Loucy (cell line): ENCODE measurements at regions not wholly inside any gene's neighbourhood (a gene's known extent, or its start where the extent isn't known, plus 50 kb on each side); places are given as distances from the start of the nearest gene placed in this dataset.

ENCODE experiments used
- EZH2phosphoT487 ChIP-seq: fragments of 200-600 bp; IDR thresholded peaks from 2 replicates; pipeline ENCODE4 v1.6.1; 2018; ENCODE audit warnings: antibody characterized with exemption, mild to moderate bottlenecking, moderate library complexity, borderline replicate concordance
- TF ChIP-seq, protein P1 (sequence below): fragments of 200-600 bp; sonication (generic); conservative IDR thresholded peaks from 2 replicates; pipeline ENCODE4 v1.5.1; 2014; ENCODE audit warnings: mild to moderate bottlenecking, antibody characterized with exemption, low read length

DNA sequence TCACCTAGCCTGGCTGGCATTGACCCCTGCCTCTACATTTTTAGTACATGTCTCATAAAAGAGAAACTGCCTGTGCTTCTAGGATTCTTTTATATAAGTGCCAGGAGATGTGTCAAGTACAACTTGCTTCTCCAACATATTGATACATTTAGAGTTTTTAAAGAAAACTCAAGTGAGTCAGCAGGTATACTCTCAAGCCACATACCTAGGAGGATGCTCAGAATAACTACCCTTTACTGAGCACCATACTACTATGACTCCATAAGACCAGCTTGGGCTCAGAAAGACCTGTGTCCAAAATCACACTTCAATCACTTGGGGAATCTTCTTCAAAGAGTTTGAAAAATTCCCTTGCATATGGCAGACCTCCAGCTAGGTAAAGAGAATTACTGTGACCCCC is 389.8 kb upstream of the SLC24A2 start:
- TF ChIP-seq, protein P1, sequence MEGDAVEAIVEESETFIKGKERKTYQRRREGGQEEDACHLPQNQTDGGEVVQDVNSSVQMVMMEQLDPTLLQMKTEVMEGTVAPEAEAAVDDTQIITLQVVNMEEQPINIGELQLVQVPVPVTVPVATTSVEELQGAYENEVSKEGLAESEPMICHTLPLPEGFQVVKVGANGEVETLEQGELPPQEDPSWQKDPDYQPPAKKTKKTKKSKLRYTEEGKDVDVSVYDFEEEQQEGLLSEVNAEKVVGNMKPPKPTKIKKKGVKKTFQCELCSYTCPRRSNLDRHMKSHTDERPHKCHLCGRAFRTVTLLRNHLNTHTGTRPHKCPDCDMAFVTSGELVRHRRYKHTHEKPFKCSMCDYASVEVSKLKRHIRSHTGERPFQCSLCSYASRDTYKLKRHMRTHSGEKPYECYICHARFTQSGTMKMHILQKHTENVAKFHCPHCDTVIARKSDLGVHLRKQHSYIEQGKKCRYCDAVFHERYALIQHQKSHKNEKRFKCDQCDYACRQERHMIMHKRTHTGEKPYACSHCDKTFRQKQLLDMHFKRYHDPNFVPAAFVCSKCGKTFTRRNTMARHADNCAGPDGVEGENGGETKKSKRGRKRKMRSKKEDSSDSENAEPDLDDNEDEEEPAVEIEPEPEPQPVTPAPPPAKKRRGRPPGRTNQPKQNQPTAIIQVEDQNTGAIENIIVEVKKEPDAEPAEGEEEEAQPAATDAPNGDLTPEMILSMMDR = no peak
- no peak for TF ChIP-seq EZH2phosphoT487
